Hepatocyte (in vitro differentiated cells): ENCODE measurements at regions not wholly inside any gene's neighbourhood (a gene's known extent, or its start where the extent isn't known, plus 50 kb on each side); places are given as distances from the start of the nearest gene placed in this dataset.

Source experiments
- DNase-seq: peaks from one replicate; pipeline ENCODE4 v3.0.0-alpha.2; 2016; ENCODE audit warnings: low spot score
- H2AFZ ChIP-seq: fragments of 200-600 bp; sonication (generic); 2 replicates; pipeline ENCODE4 v1.6.0; 2016; ENCODE audit warnings: antibody characterized with exemption, mild to moderate bottlenecking
- H3K27ac ChIP-seq: fragments of 200-600 bp; sonication (generic); 2 replicates; pipeline ENCODE4 v1.5.1; 2016; ENCODE audit warnings: mild to moderate bottlenecking
- H3K27me3 ChIP-seq: fragments of 200-600 bp; sonication (generic); 2 replicates; pipeline ENCODE4 v1.6.1; 2016
- H3K36me3 ChIP-seq: fragments of 200-600 bp; sonication (generic); replicated peaks from 2 replicates; pipeline ENCODE4 v1.5.1; 2016; ENCODE audit warnings: low read depth; ENCODE audit not compliant: insufficient read depth
- H3K4me1 ChIP-seq: fragments of 200-600 bp; sonication (generic); 2 replicates; pipeline ENCODE4 v1.5.1; 2016; ENCODE audit warnings: mild to moderate bottlenecking, moderate library complexity; ENCODE audit not compliant: insufficient read depth
- H3K4me2 ChIP-seq: fragments of 200-600 bp; sonication (generic); 2 replicates; pipeline ENCODE4 v1.6.0; 2016
- H3K4me3 ChIP-seq: fragments of 200-600 bp; sonication (generic); 2 replicates; pipeline ENCODE4 v1.5.1; 2016; ENCODE audit warnings: mild to moderate bottlenecking
- H3K79me2 ChIP-seq: fragments of 200-600 bp; sonication (generic); 2 replicates; pipeline ENCODE4 v1.6.0; 2017; ENCODE audit warnings: mild to moderate bottlenecking
- H3K9me2 ChIP-seq: fragments of 200-600 bp; sonication (generic); replicated peaks from 2 replicates; pipeline ENCODE4 v1.6.0; 2017; ENCODE audit warnings: mild to moderate bottlenecking; ENCODE audit not compliant: insufficient read depth
- H3K9me3 ChIP-seq: fragments of 200-600 bp; sonication (generic); 2 replicates; pipeline ENCODE4 v1.5.1; 2016; ENCODE audit warnings: low read depth, mild to moderate bottlenecking
- H4K20me1 ChIP-seq: fragments of 200-600 bp; sonication (generic); 2 replicates; pipeline ENCODE4 v1.6.0; 2016; ENCODE audit warnings: mild to moderate bottlenecking; ENCODE audit not compliant: insufficient read depth, poor library complexity, severe bottlenecking
- EZH2 ChIP-seq: fragments of 200-600 bp; sonication (generic); IDR thresholded peaks from 2 replicates; pipeline ENCODE4 v1.6.1; 2016; ENCODE audit warnings: antibody characterized with exemption, mild to moderate bottlenecking, borderline replicate concordance
- EZH2phosphoT487 ChIP-seq: fragments of 200-600 bp; sonication (generic); IDR thresholded peaks from one replicate; pipeline ENCODE4 v1.6.1; 2018; ENCODE audit warnings: antibody characterized with exemption, mild to moderate bottlenecking, low read depth, moderate library complexity; ENCODE audit not compliant: unreplicated experiment, severe bottlenecking
- WGBS: methylation state at CpG from one replicate; pipeline ENCODE4 v1.1.6; 2016; ENCODE audit warnings: low lambda C conversion rate; ENCODE audit errors: missing lambda C conversion rate; 5-methylcytosine and 5-hydroxymethylcytosine counted together
- TF ChIP-seq, protein P1 (sequence below): fragments of 200-600 bp; sonication (generic); IDR thresholded peaks from 2 replicates; pipeline ENCODE4 v1.5.1; 2016; ENCODE audit warnings: antibody characterized with exemption, mild to moderate bottlenecking; ENCODE audit not compliant: poor library complexity

DNA sequence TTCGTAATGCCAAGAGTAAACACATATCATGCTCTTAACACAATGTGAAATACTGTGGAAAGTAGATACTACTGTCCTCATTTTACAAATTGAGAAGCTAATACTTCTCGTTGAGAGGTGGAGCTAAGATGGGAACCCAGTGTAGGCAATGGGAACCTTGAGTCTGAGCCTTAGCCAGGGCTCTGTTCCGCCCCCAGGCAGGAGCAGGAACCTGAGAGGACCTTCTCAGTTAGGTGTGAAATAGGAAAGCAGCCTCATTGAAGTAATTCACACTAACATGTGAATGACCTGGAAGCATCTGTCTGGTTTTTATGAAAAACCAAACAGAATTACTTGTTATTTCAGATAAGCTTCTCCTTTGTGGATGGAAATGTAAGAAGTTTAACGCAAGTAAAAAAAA, 62.6 kb upstream of the RBFOX1 start:
- H4K20me1 ChIP-seq, result no peaks in the 10 kb centered on the region
- H2AFZ ChIP-seq, result no peak overlapping the region
- H3K4me2 ChIP-seq, result no peak overlapping the region
- 75% methylated on average over 4 of the region's 4 CpGs for WGBS
- DNase-seq, result no peak
- no peaks in the 10 kb centered on the region for H3K9me3 ChIP-seq
- no peaks in the 10 kb centered on the region for H3K4me1 ChIP-seq
- H3K79me2 ChIP-seq, result no peaks in the 10 kb centered on the region
- no peak overlapping the region for H3K4me3 ChIP-seq
- H3K27ac ChIP-seq, result no peak overlapping the region
- no peaks in the 10 kb centered on the region for H3K9me2 ChIP-seq
- no peaks in the 10 kb centered on the region for H3K36me3 ChIP-seq
- peaks cover 7% of the 10 kb centered on the region for H3K27me3 ChIP-seq
- no peak for TF ChIP-seq EZH2
- TF ChIP-seq, protein P1, sequence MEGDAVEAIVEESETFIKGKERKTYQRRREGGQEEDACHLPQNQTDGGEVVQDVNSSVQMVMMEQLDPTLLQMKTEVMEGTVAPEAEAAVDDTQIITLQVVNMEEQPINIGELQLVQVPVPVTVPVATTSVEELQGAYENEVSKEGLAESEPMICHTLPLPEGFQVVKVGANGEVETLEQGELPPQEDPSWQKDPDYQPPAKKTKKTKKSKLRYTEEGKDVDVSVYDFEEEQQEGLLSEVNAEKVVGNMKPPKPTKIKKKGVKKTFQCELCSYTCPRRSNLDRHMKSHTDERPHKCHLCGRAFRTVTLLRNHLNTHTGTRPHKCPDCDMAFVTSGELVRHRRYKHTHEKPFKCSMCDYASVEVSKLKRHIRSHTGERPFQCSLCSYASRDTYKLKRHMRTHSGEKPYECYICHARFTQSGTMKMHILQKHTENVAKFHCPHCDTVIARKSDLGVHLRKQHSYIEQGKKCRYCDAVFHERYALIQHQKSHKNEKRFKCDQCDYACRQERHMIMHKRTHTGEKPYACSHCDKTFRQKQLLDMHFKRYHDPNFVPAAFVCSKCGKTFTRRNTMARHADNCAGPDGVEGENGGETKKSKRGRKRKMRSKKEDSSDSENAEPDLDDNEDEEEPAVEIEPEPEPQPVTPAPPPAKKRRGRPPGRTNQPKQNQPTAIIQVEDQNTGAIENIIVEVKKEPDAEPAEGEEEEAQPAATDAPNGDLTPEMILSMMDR, result no peak
- TF ChIP-seq EZH2phosphoT487, result no peak

- H2AFZ ChIP-seq, result no peak overlapping the region
- no peak overlapping the region for H3K4me2 ChIP-seq
- no peak overlapping the region for H3K27ac ChIP-seq
- H3K36me3 ChIP-seq, result no peaks in the 10 kb centered on the region
- H3K9me3 ChIP-seq, result no peaks in the 10 kb centered on the region
- no peaks in the 10 kb centered on the region for H3K4me1 ChIP-seq
- TF ChIP-seq, protein P1, result peak; percentile 68
- no peak for TF ChIP-seq EZH2
- no peak for TF ChIP-seq EZH2phosphoT487
- no peak overlapping the region for H3K4me3 ChIP-seq
- WGBS, result 19% methylated on average over 6 of the region's 6 CpGs
- H3K27me3 ChIP-seq, result no peaks in the 10 kb centered on the region
- DNase-seq, result peak; percentile 71
- no peaks in the 10 kb centered on the region for H3K9me2 ChIP-seq
- H4K20me1 ChIP-seq, result no peaks in the 10 kb centered on the region
- H3K79me2 ChIP-seq, result no peaks in the 10 kb centered on the region
These were observed 64.5 kb upstream of the RBFOX1 start for GRCh38 chr16:7268182-7268581.

DNA sequence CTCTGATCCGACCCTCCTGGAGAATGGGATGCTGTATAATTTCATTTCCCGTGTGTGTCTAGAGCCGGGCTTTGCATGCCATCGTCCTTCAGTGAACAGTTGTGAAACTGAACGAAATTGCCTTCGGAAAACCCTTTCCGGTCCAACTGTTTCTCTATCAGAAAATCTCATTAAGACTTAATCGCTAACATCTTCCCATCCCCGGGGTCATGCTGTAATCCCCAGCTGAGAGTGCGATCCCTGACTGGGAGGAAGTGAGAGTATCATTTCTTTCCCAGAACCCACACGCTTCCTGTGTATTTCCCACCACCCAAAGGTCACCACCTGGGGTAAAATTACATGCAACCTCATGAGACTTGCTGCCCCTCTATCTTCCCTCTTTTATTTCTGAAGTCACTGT, 75.6 kb upstream of the RBFOX1 start:
- no peaks in the 10 kb centered on the region for H3K79me2 ChIP-seq
- no peak overlapping the region for H2AFZ ChIP-seq
- H3K9me2 ChIP-seq, result no peaks in the 10 kb centered on the region
- no peaks in the 10 kb centered on the region for H4K20me1 ChIP-seq
- DNase-seq, result no peak
- H3K4me3 ChIP-seq, result no peak overlapping the region
- TF ChIP-seq EZH2, result no peak
- no peak for TF ChIP-seq EZH2phosphoT487
- TF ChIP-seq, protein P1, result no peak
- H3K4me1 ChIP-seq, result no peaks in the 10 kb centered on the region
- H3K9me3 ChIP-seq, result no peaks in the 10 kb centered on the region
- WGBS, result 66% methylated on average over 11 of the region's 11 CpGs
- H3K27me3 ChIP-seq, result peaks cover 15% of the 10 kb centered on the region
- H3K36me3 ChIP-seq, result no peaks in the 10 kb centered on the region
- H3K4me2 ChIP-seq, result no peak overlapping the region
- H3K27ac ChIP-seq, result no peak overlapping the region

GRCh38 chr16:7246578-7246977, 86.1 kb upstream of the RBFOX1 start:
- no peaks in the 10 kb centered on the region for H3K9me2 ChIP-seq
- no peaks in the 10 kb centered on the region for H3K36me3 ChIP-seq
- peaks cover 5% of the 10 kb centered on the region for H3K27me3 ChIP-seq
- no peaks in the 10 kb centered on the region for H3K79me2 ChIP-seq
- H2AFZ ChIP-seq, result no peak overlapping the region
- 34% methylated on average over 6 of the region's 6 CpGs for WGBS
- no peak overlapping the region for H3K27ac ChIP-seq
- no peaks in the 10 kb centered on the region for H3K4me1 ChIP-seq
- DNase-seq, result peak; percentile 57
- no peak overlapping the region for H3K4me2 ChIP-seq
- TF ChIP-seq, protein P1, result no peak
- TF ChIP-seq EZH2phosphoT487, result no peak
- no peak for TF ChIP-seq EZH2
- no peaks in the 10 kb centered on the region for H4K20me1 ChIP-seq
- H3K4me3 ChIP-seq, result no peak overlapping the region
- H3K9me3 ChIP-seq, result no peaks in the 10 kb centered on the region
